GM18499 (cell line): ENCODE measurements at regions not wholly inside any gene's neighbourhood (a gene's known extent, or its start where the extent isn't known, plus 50 kb on each side); places are given as distances from the start of the nearest gene placed in this dataset.
"Not testable (repeated sequence)": the region's sequence is repeated elsewhere in the genome, so short reads cannot be mapped to it uniquely, and the experiment has no call there.

Experiments used
- ATAC-seq: cut with Tn5 transposase; IDR thresholded peaks from one replicate; pipeline ENCODE4 v1.9.1; 2021; ENCODE audit warnings: moderate number of reproducible peaks; ENCODE audit not compliant: insufficient read depth, unreplicated experiment

GRCh38 chr12:89831310-89832095, 122.9 kb upstream of the ATP2B1 start:
- ATAC-seq = no peak

- ATAC-seq = no peak
Measured at GRCh38 chr12:89829434-89829975, 120.9 kb upstream of the ATP2B1 start.

GRCh38 chr12:89828575-89828974, 119.9 kb upstream of the ATP2B1 start:
- ATAC-seq = no peak

GRCh38 chr12:89827592-89827991, 119.0 kb upstream of the ATP2B1 start:
- ATAC-seq = no peak

- no peak for ATAC-seq
Measured at GRCh38 chr12:89826468-89826867, 117.8 kb upstream of the ATP2B1 start.

- no peak for ATAC-seq
Measured at GRCh38 chr12:89825591-89826449, 117.2 kb upstream of the ATP2B1 start.

GRCh38 chr12:89824822-89825221, 116.2 kb upstream of the ATP2B1 start:
- ATAC-seq = no peak

- ATAC-seq = not testable (repeated sequence)
Measured at GRCh38 chr12:89822992-89823391, 114.4 kb upstream of the ATP2B1 start.

- ATAC-seq = peak; percentile 67
Measured at GRCh38 chr12:89821896-89822295, 113.3 kb upstream of the ATP2B1 start.

GRCh38 chr12:89817501-89818226, 109.0 kb upstream of the ATP2B1 start:
- ATAC-seq = no peak

GRCh38 chr12:89815225-89815624, 106.6 kb upstream of the ATP2B1 start:
- ATAC-seq = no peak

- ATAC-seq = no peak
Measured at GRCh38 chr12:89803412-89803811, 94.8 kb upstream of the ATP2B1 start.

- no peak for ATAC-seq
Measured at GRCh38 chr12:89801284-89801683, 92.6 kb upstream of the ATP2B1 start.

GRCh38 chr12:89800435-89800834, 91.8 kb upstream of the ATP2B1 start:
- ATAC-seq = no peak

- no peak for ATAC-seq
Measured at GRCh38 chr12:89799316-89799715, 90.7 kb upstream of the ATP2B1 start.

- ATAC-seq = no peak
Measured at GRCh38 chr12:89797436-89797835, 88.8 kb upstream of the ATP2B1 start.

- no peak for ATAC-seq
Measured at GRCh38 chr12:89796798-89797382, 88.3 kb upstream of the ATP2B1 start.

- ATAC-seq = no peak
Measured at GRCh38 chr12:89793946-89794345, 85.3 kb upstream of the ATP2B1 start.

- ATAC-seq = no peak
Measured at GRCh38 chr12:89791286-89791685, 82.6 kb upstream of the ATP2B1 start.

GRCh38 chr12:89789862-89790261, 81.2 kb upstream of the ATP2B1 start:
- ATAC-seq = peak; percentile 87
